ENCODE measurements at regions not wholly inside any gene's neighbourhood (a gene's known extent, or its start where the extent isn't known, plus 50 kb on each side); places are given as distances from the start of the nearest gene placed in this dataset.

DNA sequence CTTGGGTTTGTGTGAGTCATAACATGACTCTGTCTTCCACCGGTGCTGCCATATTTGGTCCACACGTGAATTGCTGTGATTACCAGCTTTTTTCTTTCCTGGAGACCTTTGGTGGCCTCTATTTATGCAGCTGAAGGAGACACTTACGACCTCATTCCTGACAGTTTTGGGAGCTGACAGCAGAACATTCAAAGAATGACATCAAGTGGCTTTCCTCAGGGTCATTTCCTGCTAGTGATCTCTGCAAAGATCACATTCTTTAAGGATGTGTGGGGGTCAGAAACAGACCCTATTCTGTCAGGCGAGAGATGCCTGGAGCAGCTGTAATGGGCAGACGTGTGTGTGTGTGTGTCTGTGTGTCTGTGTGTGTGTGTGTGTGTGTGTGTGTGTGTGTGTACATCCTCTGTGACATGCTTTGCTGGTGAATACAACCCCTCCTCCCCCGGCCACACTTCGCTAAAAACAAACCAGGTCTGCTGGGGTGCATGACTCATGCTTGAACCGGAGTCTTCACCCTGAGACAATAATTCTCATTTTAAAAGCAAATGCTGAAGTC, 115.6 kb downstream of the TMEM170B start:
- peak; percentile 49 for ATAC-seq

DNA sequence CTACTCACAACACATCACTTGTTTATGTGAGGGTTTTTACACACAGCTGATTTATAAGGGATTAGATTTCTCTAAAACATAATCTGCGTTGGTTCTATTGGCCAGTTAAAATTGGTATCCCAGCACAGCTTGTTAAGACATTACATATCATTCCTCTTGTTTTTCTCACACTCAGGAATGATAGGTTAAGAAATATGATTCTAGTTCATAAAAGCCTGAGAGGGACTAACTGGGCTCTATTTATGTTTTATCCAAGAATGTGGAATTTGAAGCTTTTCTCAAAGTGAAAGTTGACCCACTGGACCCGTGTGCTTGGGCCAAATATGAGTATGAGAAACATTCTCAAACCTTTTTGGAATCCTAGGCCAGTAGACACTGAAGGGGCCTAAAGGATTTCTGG, 117.3 kb downstream of the TMEM170B start:
- H3K27me3 ChIP-seq (ENCODE audit: control insufficient read depth in 2 of 2, insufficient read depth in 2 of 2, low read length in 2 of 2), result no peaks in the 10 kb centered on the region
- ChIA-PET POLR2A (no interaction called here), CTCF (interaction anchor here (0.7 to 3.1 kb wide), 9 partner anchors 37 to 1707 kb away, joined by 3 to 37 read pairs (median 4); partner anchors contain the start of gene EDN1)
- DNase-seq (no peak), ATAC-seq (no peak)
- H3K27me3 Mint-ChIP-seq, result peaks cover 0 to 4% (median 0%) of the 10 kb centered on the region in 5 donors
- no peaks in the 10 kb centered on the region for H3K36me3 ChIP-seq (ENCODE audit: control insufficient read depth in 2 of 3, insufficient read depth in 3 of 3, low read length in 3 of 3)
- intact Hi-C loops (cut with micrococcal nuclease), result loop anchor here (1.0 to 10.0 kb wide), 14 partner anchors 57 to 1677 kb away; no protein-coding TSS in a partner anchor
- no peak overlapping the region for H3K4me3 ChIP-seq (ENCODE audit: low read length)
- H3K27ac ChIP-seq (ENCODE audit: low read depth, low read length), result no peak overlapping the region
- no peaks in the 10 kb centered on the region for H3K9me3 ChIP-seq (ENCODE audit: control insufficient read depth in 2 of 3, low read length in 3 of 3)
- no peaks in the 10 kb centered on the region for H3K36me3 Mint-ChIP-seq
- peaks cover 0 to 19% (median 5%) of the 10 kb centered on the region in 7 donors for H3K4me1 Mint-ChIP-seq
- no peaks in the 10 kb centered on the region for H3K9me3 Mint-ChIP-seq
- H3K4me3 Mint-ChIP-seq, result no peak overlapping the region
- H3K27ac Mint-ChIP-seq, result no peak overlapping the region
- peaks cover 0 to 4% of the 10 kb centered on the region in 2 donors for H3K4me1 ChIP-seq (ENCODE audit: control insufficient read depth in 2 of 2, insufficient read depth in 2 of 2, low read length in 2 of 2)

More for the DNA sequence above, 115.6 kb downstream of the TMEM170B start:
- ChIA-PET POLR2A (no interaction called here), CTCF (interaction anchor here (0.7 to 2.0 kb wide), 6 partner anchors 10 to 637 kb away, joined by 3 to 8 read pairs (median 3); partner anchors contain the start of gene EDN1)
- Histone ChIP-seq H3K36me3 (ENCODE audit: control insufficient read depth in 2 of 3, insufficient read depth in 3 of 3, low read length in 3 of 3) (no peaks in the 10 kb centered on the region), H3K4me3 (ENCODE audit: low read length) (no peak overlapping the region), H3K27ac (ENCODE audit: low read depth, low read length) (no peak overlapping the region), H3K9me3 (ENCODE audit: control insufficient read depth in 2 of 3, low read length in 3 of 3) (no peaks in the 10 kb centered on the region), H3K4me1 (ENCODE audit: control insufficient read depth in 2 of 2, insufficient read depth in 2 of 2, low read length in 2 of 2) (peaks cover 0 to 4% of the 10 kb centered on the region in 2 donors), H3K27me3 (ENCODE audit: control insufficient read depth in 2 of 2, insufficient read depth in 2 of 2, low read length in 2 of 2) (no peaks in the 10 kb centered on the region)
- H3K27ac Mint-ChIP-seq, result peak overlapping the region in 4 of 9 donors; percentile 8 to 70 (median 24)
- peak overlapping the region in 1 of 10 donors; percentile 3 for H3K4me3 Mint-ChIP-seq
- intact Hi-C loops (cut with micrococcal nuclease), result loop anchor here in 1 of 2 donors (10.0 kb wide), 1 partner anchor 262 kb away; no protein-coding TSS in a partner anchor
- DNase-seq, result peak in 5 of 9 donors; percentile 3 to 48 (median 9)
- H3K9me3 Mint-ChIP-seq, result peaks cover 0 to 3% (median 0%) of the 10 kb centered on the region in 11 donors
- no peaks in the 10 kb centered on the region for H3K36me3 Mint-ChIP-seq
- peaks cover 0 to 4% (median 0%) of the 10 kb centered on the region in 5 donors for H3K27me3 Mint-ChIP-seq
- peaks cover 0 to 19% (median 5%) of the 10 kb centered on the region in 7 donors for H3K4me1 Mint-ChIP-seq

DNA sequence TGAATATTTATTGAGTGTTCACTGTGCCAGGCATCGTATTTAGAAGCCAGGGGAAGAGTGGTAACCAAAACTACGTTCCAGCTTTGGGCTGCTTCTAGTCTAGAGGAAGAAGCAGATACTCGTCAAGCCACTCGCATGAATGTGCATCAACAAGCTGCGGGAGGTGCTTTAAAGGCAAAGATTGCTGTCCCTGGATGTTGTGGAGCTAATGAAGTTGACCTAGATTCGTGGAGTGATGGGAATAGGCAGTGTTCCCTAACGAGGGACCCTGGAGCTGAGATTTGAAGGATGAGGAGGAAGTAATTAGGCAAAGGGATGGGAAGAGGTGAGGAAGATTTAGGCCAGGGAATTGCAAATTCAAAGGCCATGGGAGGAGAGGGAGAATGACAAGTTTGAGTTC, 118.9 kb downstream of the TMEM170B start:
- Histone ChIP-seq H3K9me3 (ENCODE audit: control insufficient read depth in 2 of 3, low read length in 3 of 3) (no peaks in the 10 kb centered on the region), H3K27ac (ENCODE audit: low read depth, low read length) (no peak overlapping the region), H3K27me3 (ENCODE audit: control insufficient read depth in 2 of 2, insufficient read depth in 2 of 2, low read length in 2 of 2) (no peaks in the 10 kb centered on the region), H3K4me1 (ENCODE audit: control insufficient read depth in 2 of 2, insufficient read depth in 2 of 2, low read length in 2 of 2) (peaks cover 0 to 4% of the 10 kb centered on the region in 2 donors), H3K4me3 (ENCODE audit: low read length) (no peak overlapping the region), H3K36me3 (ENCODE audit: control insufficient read depth in 2 of 3, insufficient read depth in 3 of 3, low read length in 3 of 3) (no peaks in the 10 kb centered on the region)
- Mint-ChIP-seq H3K4me1 (peaks cover 0 to 19% (median 5%) of the 10 kb centered on the region in 7 donors), H3K4me3 (no peak overlapping the region), H3K9me3 (no peaks in the 10 kb centered on the region), H3K27me3 (peaks cover 0 to 4% (median 0%) of the 10 kb centered on the region in 5 donors), H3K27ac (no peak overlapping the region), H3K36me3 (no peaks in the 10 kb centered on the region)
- intact Hi-C loops (cut with micrococcal nuclease), result loop anchor here (1.0 to 10.0 kb wide), 6 partner anchors 44 to 1676 kb away; no protein-coding TSS in a partner anchor
- DNase-seq (no peak), ATAC-seq (no peak)
- POLR2A ChIA-PET, result interaction anchor here (0.5 to 1.2 kb wide), 3 partner anchors 9 to 367 kb away, joined by 3 read pairs; no protein-coding TSS in a partner anchor
- CTCF ChIA-PET, result interaction anchor here (0.5 to 3.1 kb wide), 14 partner anchors 12 to 952 kb away, joined by 3 to 37 read pairs (median 4); partner anchors contain the start of gene EDN1

DNA sequence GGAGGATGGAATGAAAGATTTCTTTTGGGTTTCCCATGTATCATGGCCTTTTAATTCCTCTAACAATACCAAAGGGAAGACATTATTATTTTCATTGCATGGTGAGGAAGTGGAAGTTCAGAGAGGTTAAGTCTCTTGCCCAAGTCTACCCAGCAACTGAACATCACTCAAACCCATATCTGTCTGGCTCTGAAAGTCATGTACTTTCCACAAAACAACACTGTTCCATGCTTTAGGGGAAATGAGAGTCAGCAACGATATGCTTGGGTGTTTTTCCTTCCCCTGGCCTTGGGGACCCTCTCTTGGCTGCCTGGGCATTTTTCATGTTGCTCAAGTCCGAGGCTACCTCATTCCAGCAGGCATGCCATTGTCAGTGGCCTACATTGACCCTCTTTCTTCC, 118.8 kb downstream of the ADTRP start:
- ATAC-seq (no peak), DNase-seq (no peak)
- Mint-ChIP-seq H3K4me1 (peaks cover 0 to 5% (median 4%) of the 10 kb centered on the region in 7 donors), H3K27ac (no peak overlapping the region), H3K36me3 (no peaks in the 10 kb centered on the region), H3K27me3 (peaks cover 0 to 10% (median under 1%) of the 10 kb centered on the region in 5 donors), H3K4me3 (no peak overlapping the region), H3K9me3 (peaks cover 0 to 2% (median 0%) of the 10 kb centered on the region in 11 donors)
- Histone ChIP-seq H3K4me3 (ENCODE audit: low read length) (no peak overlapping the region), H3K36me3 (ENCODE audit: control insufficient read depth in 2 of 3, insufficient read depth in 3 of 3, low read length in 3 of 3) (no peaks in the 10 kb centered on the region), H3K27ac (ENCODE audit: low read depth, low read length) (no peak overlapping the region), H3K4me1 (ENCODE audit: control insufficient read depth in 2 of 2, insufficient read depth in 2 of 2, low read length in 2 of 2) (peaks cover 0 to 4% of the 10 kb centered on the region in 2 donors), H3K9me3 (ENCODE audit: control insufficient read depth in 2 of 3, low read length in 3 of 3) (no peaks in the 10 kb centered on the region), H3K27me3 (ENCODE audit: control insufficient read depth in 2 of 2, insufficient read depth in 2 of 2, low read length in 2 of 2) (no peaks in the 10 kb centered on the region)
- ChIA-PET POLR2A (interaction anchor here (0.6 kb wide), 1 partner anchor 354 kb away, joined by 3 read pairs; no protein-coding TSS in a partner anchor), CTCF (interaction anchor here (1.4 kb wide), 1 partner anchor 574 kb away, joined by 5 read pairs; no protein-coding TSS in a partner anchor)
- intact Hi-C loops (cut with micrococcal nuclease), result loop anchor here (5.0 to 10.0 kb wide), 5 partner anchors 53 to 1673 kb away; no protein-coding TSS in a partner anchor

DNA sequence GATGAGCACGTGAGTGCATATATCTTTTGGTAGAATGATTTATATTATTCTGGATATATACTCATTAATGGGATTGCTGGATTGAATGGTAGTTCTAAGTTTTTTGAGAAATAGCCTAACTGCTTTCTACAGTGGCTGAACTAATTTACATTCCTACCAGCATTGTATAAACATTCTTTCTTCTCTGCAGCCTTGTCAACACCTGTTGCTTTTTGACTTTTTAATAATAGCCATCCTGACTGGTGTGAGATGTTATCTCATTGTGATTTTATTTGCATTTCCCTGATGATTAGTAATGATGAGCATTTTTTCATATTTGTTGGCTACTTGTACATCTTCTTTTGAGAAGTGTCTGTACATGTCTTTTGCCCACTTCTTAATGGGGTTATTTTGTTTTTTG, 116.3 kb downstream of the ADTRP start:
- Mint-ChIP-seq H3K9me3 (peaks cover 0 to 5% (median 0%) of the 10 kb centered on the region in 11 donors), H3K36me3 (no peaks in the 10 kb centered on the region), H3K27me3 (peaks cover 0 to 17% (median 8%) of the 10 kb centered on the region in 5 donors), H3K4me1 (peaks cover 0 to 2% (median 0%) of the 10 kb centered on the region in 7 donors), H3K27ac (no peak overlapping the region), H3K4me3 (no peak overlapping the region)
- H3K4me3 ChIP-seq (ENCODE audit: low read length), result no peak overlapping the region
- POLR2A ChIA-PET, result no interaction called here
- no peaks in the 10 kb centered on the region for H3K27me3 ChIP-seq (ENCODE audit: control insufficient read depth in 2 of 2, insufficient read depth in 2 of 2, low read length in 2 of 2)
- no peaks in the 10 kb centered on the region for H3K36me3 ChIP-seq (ENCODE audit: control insufficient read depth in 2 of 3, insufficient read depth in 3 of 3, low read length in 3 of 3)
- ATAC-seq (no peak), DNase-seq (no peak)
- intact Hi-C loops (cut with micrococcal nuclease), result no loop called here
- CTCF ChIA-PET, result no interaction called here
- no peak overlapping the region for H3K27ac ChIP-seq (ENCODE audit: low read depth, low read length)
- H3K9me3 ChIP-seq (ENCODE audit: control insufficient read depth in 2 of 3, low read length in 3 of 3), result no peaks in the 10 kb centered on the region
- no peaks in the 10 kb centered on the region for H3K4me1 ChIP-seq (ENCODE audit: control insufficient read depth in 2 of 2, insufficient read depth in 2 of 2, low read length in 2 of 2)

DNA sequence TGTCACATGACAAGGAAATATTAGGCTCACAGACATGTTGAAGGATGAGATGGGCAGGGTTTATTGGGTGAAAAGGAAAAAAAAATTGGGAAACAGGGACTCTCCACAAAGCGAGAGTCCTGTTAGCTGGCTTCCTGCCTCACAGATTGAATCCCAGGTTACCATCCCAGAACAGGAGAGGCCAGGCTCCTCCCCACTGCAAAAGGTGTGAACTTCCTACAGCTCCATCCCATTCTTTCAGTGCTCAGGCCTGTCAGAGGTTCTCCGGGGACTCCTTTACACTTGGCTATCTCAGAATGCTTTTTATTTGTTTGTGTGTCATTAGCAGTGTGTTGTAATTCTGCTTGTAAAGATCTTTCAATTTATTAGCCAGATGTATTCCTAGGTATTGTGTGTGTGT, 115.1 kb downstream of the ADTRP start:
- Histone ChIP-seq H3K4me3 (ENCODE audit: low read length) (no peak overlapping the region), H3K9me3 (ENCODE audit: control insufficient read depth in 2 of 3, low read length in 3 of 3) (no peaks in the 10 kb centered on the region), H3K27ac (ENCODE audit: low read depth, low read length) (no peak overlapping the region), H3K27me3 (ENCODE audit: control insufficient read depth in 2 of 2, insufficient read depth in 2 of 2, low read length in 2 of 2) (no peaks in the 10 kb centered on the region), H3K4me1 (ENCODE audit: control insufficient read depth in 2 of 2, insufficient read depth in 2 of 2, low read length in 2 of 2) (no peaks in the 10 kb centered on the region), H3K36me3 (ENCODE audit: control insufficient read depth in 2 of 3, insufficient read depth in 3 of 3, low read length in 3 of 3) (no peaks in the 10 kb centered on the region)
- H3K36me3 Mint-ChIP-seq, result no peaks in the 10 kb centered on the region
- CTCF ChIA-PET, result no interaction called here
- peaks cover 0 to 5% (median 0%) of the 10 kb centered on the region in 11 donors for H3K9me3 Mint-ChIP-seq
- POLR2A ChIA-PET, result no interaction called here
- H3K27ac Mint-ChIP-seq, result no peak overlapping the region
- H3K27me3 Mint-ChIP-seq, result peaks cover 0 to 19% (median 8%) of the 10 kb centered on the region in 5 donors
- ATAC-seq (no peak), DNase-seq (no peak)
- intact Hi-C loops (cut with micrococcal nuclease), result no loop called here
- no peak overlapping the region for H3K4me3 Mint-ChIP-seq
- H3K4me1 Mint-ChIP-seq, result peaks cover 0 to 2% (median 0%) of the 10 kb centered on the region in 7 donors

Data from naive thymus-derived CD4-positive, alpha-beta T cell (primary cell).